ENCODE measurements at regions not wholly inside any gene's neighbourhood (a gene's known extent, or its start where the extent isn't known, plus 50 kb on each side); places are given as distances from the start of the nearest gene placed in this dataset.
A peak's percentile ranks its signal among the peaks of the same experiment; 100 is the strongest.

DNA sequence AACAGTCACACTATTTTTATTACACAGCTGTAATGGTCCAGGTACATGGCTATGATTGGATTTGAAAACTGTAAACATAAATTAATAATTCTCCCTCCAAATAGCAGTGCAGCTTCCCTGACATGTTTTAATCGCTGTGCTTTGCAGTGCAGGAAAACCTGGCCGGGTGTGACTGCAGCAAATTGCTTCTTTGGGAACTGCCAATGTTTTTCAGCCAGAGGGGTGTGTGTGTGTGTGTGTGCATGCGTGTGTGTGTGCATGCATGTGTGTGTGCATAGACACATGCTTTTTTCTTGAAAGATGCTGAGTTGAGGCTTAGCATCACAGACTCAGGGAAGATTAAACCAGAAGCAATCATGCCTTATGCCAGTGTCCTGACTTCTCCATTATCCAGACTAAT, 231.2 kb downstream of the PRDM2 start:
- no peaks in the 10 kb centered on the region for H3K27me3 ChIP-seq
- H3K9me3 ChIP-seq (replicated peaks in 1 of 11): no peaks in the 10 kb centered on the region
- no peak overlapping the region for H3K4me2 ChIP-seq
- no peak overlapping the region for H3K9ac ChIP-seq
- H3K36me3 ChIP-seq: no peaks in the 10 kb centered on the region
- peaks cover 0 to 2% (median 0%) of the 10 kb centered on the region in 10 experiments; a peak in 2 of 20 replicates for H3K4me1 ChIP-seq
- no peak overlapping the region for H3K4me3 ChIP-seq
- TF ChIP-seq Cebpa-rat (IDR thresholded peaks at IDR 0.05): no peak
- H4K20me1 ChIP-seq: no peaks in the 10 kb centered on the region
- H3K27ac ChIP-seq: no peak overlapping the region

DNA sequence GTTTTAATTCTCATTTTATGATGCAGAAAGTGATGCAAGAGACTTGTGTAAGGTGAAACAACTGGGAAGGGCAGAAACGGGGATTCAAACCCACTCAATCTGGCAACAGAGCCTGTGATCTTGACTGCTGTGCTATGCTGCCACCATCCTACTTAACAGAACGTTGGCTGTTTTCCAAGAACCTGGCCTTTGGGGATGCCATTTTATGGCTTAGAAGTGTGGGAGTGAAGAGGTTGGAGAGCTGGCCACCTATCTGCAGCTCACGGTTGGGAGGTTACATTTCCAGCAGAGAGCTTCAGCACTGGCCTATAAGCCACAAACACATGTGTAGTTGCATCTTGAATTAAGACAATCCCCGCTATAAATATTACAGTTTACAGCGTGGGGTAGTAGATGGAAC, 235.3 kb downstream of the PRDM2 start:
- TF ChIP-seq Cebpa-rat (IDR thresholded peaks at IDR 0.05): no peak
- H3K9me3 ChIP-seq (replicated peaks in 1 of 11): no peaks in the 10 kb centered on the region
- no peaks in the 10 kb centered on the region for H4K20me1 ChIP-seq
- H3K4me1 ChIP-seq: no peaks in the 10 kb centered on the region
- H3K27ac ChIP-seq: no peak overlapping the region
- H3K27me3 ChIP-seq: no peaks in the 10 kb centered on the region
- no peak overlapping the region for H3K4me3 ChIP-seq
- H3K4me2 ChIP-seq: no peak overlapping the region
- no peaks in the 10 kb centered on the region for H3K36me3 ChIP-seq
- H3K9ac ChIP-seq: no peak overlapping the region

DNA sequence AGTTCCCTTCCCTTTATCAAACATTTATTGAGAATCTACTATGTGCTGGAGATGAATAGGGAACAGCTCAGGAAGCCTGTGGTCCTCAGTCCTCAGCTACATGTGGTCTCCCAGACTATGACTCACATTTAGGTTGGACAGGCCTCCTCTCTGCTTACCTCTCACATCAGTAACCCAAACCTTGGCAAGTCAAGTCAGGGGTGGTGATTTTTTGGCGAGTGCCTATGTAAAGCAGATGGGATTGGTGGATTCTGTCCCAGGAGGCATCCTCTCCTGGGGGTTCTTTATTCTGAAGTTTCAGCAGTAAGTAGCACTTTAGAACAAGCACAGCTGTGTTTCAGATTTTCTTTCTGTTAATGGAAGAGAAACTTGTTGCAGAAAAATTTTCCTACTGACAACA, 241.3 kb downstream of the PRDM2 start:
- Histone ChIP-seq H3K9ac (no peak overlapping the region), H3K27ac (no peak overlapping the region), H3K4me1 (peaks cover 0 to 8% (median 0%) of the 10 kb centered on the region in 10 experiments; a peak in 3 of 20 replicates), H3K9me3 (replicated peaks in 1 of 11) (peaks cover 6 to 38% (median 18%) of the 10 kb centered on the region in 11 experiments), H3K27me3 (no peaks in the 10 kb centered on the region), H3K36me3 (no peaks in the 10 kb centered on the region), H3K4me3 (no peak overlapping the region), H3K4me2 (peak overlapping the region in 2 of 11 experiments; percentile 15 to 16; a peak in 1 of 22 replicates), H4K20me1 (no peaks in the 10 kb centered on the region)
- TF ChIP-seq Cebpa-rat (IDR thresholded peaks at IDR 0.05): no peak

DNA sequence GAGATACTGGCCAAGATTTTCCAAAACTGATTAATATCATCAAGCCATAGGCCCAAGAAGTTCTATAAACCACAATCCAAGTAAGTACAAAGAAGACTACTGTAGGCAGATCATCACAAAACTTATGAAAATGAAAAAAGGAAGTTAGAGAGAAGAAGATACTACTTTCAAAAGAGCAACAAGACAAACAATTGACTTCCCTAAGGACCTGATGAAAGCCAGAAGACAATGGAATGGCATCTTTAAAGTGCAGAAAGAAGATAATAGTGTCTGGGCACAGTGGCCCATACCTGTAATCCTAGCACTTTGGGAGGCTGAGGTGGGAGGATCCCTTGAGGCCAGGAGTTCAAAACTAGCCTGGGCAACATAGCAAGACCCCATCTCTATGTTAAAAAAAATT, 243.1 kb downstream of the PRDM2 start:
- no peaks in the 10 kb centered on the region for H4K20me1 ChIP-seq
- peaks cover 6 to 38% (median 18%) of the 10 kb centered on the region in 11 experiments for H3K9me3 ChIP-seq (replicated peaks in 1 of 11)
- H3K36me3 ChIP-seq: no peaks in the 10 kb centered on the region
- no peak overlapping the region for H3K4me2 ChIP-seq
- no peak overlapping the region for H3K9ac ChIP-seq
- TF ChIP-seq Cebpa-rat (IDR thresholded peaks at IDR 0.05): no peak
- no peaks in the 10 kb centered on the region for H3K27me3 ChIP-seq
- H3K4me3 ChIP-seq: no peak overlapping the region
- peaks cover 0 to 8% (median 0%) of the 10 kb centered on the region in 10 experiments; a peak in 3 of 20 replicates for H3K4me1 ChIP-seq
- no peak overlapping the region for H3K27ac ChIP-seq

DNA sequence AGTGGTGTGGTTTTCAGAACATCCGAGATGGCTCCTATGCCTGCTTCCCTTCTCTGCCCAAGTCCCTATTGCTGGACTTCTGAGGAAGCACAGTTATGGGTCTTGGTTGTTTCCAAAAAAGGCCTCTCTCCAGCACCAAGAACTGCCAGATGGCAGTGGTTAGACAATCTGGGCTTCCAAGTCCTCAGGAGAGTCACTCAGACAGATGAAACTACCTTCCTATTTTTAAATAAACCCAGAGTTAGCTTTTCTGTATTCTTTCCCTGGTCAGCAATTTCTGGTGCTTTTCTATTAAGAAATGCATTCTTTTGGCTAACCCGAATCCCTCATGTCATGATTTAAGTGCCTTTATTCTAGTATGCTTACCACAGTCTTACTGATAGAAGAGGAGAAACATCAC, 245.9 kb downstream of the PRDM2 start:
- H3K36me3 ChIP-seq: no peaks in the 10 kb centered on the region
- no peak overlapping the region for H3K4me2 ChIP-seq
- H4K20me1 ChIP-seq: no peaks in the 10 kb centered on the region
- no peak overlapping the region for H3K27ac ChIP-seq
- no peak overlapping the region for H3K9ac ChIP-seq
- H3K4me3 ChIP-seq: no peak overlapping the region
- no peak for TF ChIP-seq Cebpa-rat (IDR thresholded peaks at IDR 0.05)
- peaks cover 6 to 35% (median 18%) of the 10 kb centered on the region in 11 experiments for H3K9me3 ChIP-seq (replicated peaks in 1 of 11)
- H3K27me3 ChIP-seq: no peaks in the 10 kb centered on the region
- peaks cover 0 to 8% (median 0%) of the 10 kb centered on the region in 10 experiments; a peak in 3 of 20 replicates for H3K4me1 ChIP-seq

DNA sequence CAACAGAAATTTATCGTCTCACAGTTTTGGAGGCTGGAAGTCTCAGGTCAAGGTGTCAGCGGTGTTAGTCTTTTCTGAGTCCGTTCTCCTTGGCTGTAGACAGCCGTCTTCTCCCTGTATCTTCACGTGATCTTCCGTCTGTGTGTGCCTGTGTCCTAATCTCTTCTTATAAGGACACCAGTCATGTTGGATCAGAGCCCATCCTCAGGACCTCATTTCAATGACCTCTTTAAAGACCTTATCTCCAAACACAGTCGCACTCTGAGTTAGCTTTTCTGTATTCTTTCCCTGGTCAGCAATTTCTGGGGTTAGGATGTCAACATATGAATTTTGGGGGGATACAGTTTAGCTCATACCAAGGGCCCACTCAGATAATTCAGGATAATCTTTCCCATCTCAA, 247.7 kb downstream of the PRDM2 start:
- Histone ChIP-seq H3K9me3 (replicated peaks in 1 of 11) (peaks cover 6 to 17% (median 8%) of the 10 kb centered on the region in 11 experiments), H3K9ac (no peak overlapping the region), H3K4me3 (no peak overlapping the region), H3K27ac (no peak overlapping the region), H3K36me3 (no peaks in the 10 kb centered on the region), H3K4me1 (no peaks in the 10 kb centered on the region), H3K27me3 (no peaks in the 10 kb centered on the region), H4K20me1 (no peaks in the 10 kb centered on the region), H3K4me2 (no peak overlapping the region)
- TF ChIP-seq Cebpa-rat (IDR thresholded peaks at IDR 0.05): no peak

DNA sequence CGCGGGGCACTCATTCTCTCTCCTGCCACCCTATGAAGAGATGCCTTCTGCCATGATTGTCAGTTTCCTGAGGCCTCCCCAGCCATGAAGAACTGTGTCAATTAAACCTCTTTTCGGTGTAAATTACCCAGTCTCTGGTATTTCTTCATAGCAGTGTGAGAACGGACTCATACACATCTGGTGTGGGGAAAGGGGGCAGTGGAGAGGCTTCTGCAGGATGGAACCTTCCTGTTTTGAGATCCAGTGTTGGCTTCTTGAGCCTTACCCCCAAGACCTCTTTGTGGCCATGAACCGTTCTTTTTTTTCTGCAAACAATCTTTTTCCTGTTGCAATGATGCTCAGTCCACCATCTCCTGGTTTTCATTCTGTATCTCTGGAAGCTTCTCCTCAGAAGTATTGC, 248.4 kb downstream of the PRDM2 start:
- Histone ChIP-seq H3K9ac (no peak overlapping the region), H3K36me3 (no peaks in the 10 kb centered on the region), H3K4me2 (no peak overlapping the region), H3K27ac (no peak overlapping the region), H3K4me3 (no peak overlapping the region), H3K27me3 (no peaks in the 10 kb centered on the region), H3K4me1 (no peaks in the 10 kb centered on the region), H4K20me1 (no peaks in the 10 kb centered on the region), H3K9me3 (replicated peaks in 1 of 11) (peaks cover 0 to 10% (median 1%) of the 10 kb centered on the region in 11 experiments; a peak in 12 of 22 replicates)
- no peak for TF ChIP-seq Cebpa-rat (IDR thresholded peaks at IDR 0.05)

DNA sequence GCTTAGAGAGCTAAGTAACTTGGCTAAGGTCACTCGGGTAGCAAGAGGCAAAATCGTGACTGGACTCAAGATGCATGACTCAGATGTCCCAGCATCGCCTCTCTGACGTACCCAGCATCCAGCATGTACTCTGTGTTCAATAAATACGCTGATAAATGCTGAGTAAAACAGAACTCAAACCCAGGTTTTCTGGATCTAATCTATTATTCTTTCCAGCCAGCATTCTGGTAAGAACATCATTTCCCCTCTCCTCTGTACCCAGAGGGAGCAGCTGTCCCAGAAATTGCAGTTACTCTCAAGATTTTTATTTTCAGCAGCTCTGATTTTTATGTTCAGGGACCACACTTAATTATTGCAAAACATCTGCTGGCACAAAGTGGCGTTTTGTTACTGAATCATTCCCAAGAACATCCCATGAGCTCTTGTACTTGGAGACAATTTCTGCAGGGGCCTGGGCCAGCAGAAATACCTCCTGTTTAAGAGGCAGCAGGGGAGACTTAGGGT, 249.0 kb downstream of the PRDM2 start:
- no peak overlapping the region for H3K27ac ChIP-seq
- no peak for TF ChIP-seq Cebpa-rat (IDR thresholded peaks at IDR 0.05)
- H4K20me1 ChIP-seq: no peaks in the 10 kb centered on the region

DNA sequence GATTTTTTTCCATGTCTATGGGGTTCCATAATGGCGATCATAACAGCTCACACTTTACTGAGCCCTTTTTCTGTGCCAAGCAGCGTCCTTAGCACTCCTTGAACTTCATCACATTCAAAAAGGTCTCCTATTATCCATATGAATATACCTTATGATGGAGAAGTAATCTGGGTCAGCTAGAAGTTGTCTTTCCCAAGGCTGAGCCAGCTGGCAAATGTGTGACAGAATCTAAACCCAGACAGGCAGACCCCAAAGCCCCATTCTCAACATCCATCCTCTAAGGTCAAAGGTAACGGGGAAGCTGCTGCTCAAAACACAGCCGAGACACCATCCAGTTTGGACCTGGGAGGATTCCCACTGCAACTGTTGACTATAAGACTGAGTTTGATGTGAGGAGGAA, 249.6 kb downstream of the PRDM2 start:
- Histone ChIP-seq H3K9ac (no peak overlapping the region), H3K36me3 (no peaks in the 10 kb centered on the region)
- no peak for TF ChIP-seq Cebpa-rat (IDR thresholded peaks at IDR 0.05)

More for the DNA sequence above, 249.0 kb downstream of the PRDM2 start:
- Histone ChIP-seq H3K4me2 (no peak overlapping the region), H3K9ac (no peak overlapping the region), H3K4me1 (no peaks in the 10 kb centered on the region), H3K4me3 (no peak overlapping the region), H3K36me3 (no peaks in the 10 kb centered on the region), H3K27me3 (no peaks in the 10 kb centered on the region), H3K9me3 (replicated peaks in 1 of 11) (peaks cover 0 to 5% (median 0%) of the 10 kb centered on the region in 11 experiments; a peak in 5 of 22 replicates)

DNA sequence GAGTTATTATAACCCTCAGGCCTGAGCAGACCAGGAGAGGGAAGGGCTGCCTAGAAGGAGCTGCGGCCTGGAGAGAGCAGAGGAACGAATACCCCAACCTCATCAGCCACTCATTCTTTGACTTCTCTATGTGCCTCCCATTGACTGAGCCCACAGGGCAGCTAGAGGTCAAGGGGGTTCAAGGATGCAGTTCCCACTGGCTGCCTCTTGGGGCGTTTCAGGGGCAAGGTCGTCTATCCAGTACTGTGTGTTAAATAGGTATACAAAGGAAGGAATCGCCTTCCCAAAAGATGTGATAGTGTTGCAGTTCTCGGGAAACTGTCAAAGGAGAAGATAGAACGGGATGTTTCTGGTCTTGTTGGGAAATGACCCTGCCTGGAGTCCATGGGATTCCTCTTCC, 250.6 kb downstream of the PRDM2 start:
- Histone ChIP-seq H3K36me3 (no peaks in the 10 kb centered on the region), H3K4me2 (no peak overlapping the region), H3K4me1 (no peaks in the 10 kb centered on the region), H3K27ac (no peak overlapping the region), H3K27me3 (no peaks in the 10 kb centered on the region), H4K20me1 (no peaks in the 10 kb centered on the region), H3K9me3 (replicated peaks in 1 of 11) (no peaks in the 10 kb centered on the region), H3K9ac (no peak overlapping the region), H3K4me3 (no peak overlapping the region)
- TF ChIP-seq Cebpa-rat (IDR thresholded peaks at IDR 0.05): no peak

More for the DNA sequence above, 249.6 kb downstream of the PRDM2 start:
- Histone ChIP-seq H3K27me3 (no peaks in the 10 kb centered on the region), H3K4me2 (no peak overlapping the region), H4K20me1 (no peaks in the 10 kb centered on the region), H3K9me3 (replicated peaks in 1 of 11) (no peaks in the 10 kb centered on the region), H3K27ac (no peak overlapping the region), H3K4me3 (no peak overlapping the region), H3K4me1 (no peaks in the 10 kb centered on the region)

Data from BLaER1 treated with 17β-estradiol and CSF1 and Interleukin-3, amounts not matched to agents 10 nM and 100 nM (cell line).